Naive thymus-derived CD4-positive, alpha-beta T cell (primary cell): ENCODE measurements at regions not wholly inside any gene's neighbourhood (a gene's known extent, or its start where the extent isn't known, plus 50 kb on each side); places are given as distances from the start of the nearest gene placed in this dataset.

Experiments
- ATAC-seq: fragments of 150-1000 bp; cut with Tn5 transposase; 2 replicates; pipeline ENCODE4 v1.10.0; 2021; ENCODE audit warnings: mild to moderate bottlenecking, moderate library complexity
- CTCF ChIA-PET: fragments of 350-600 bp; sonication (Branson Sonifier 250); formaldehyde crosslinking; loops from one replicate; lab custom pipeline; 2021; ENCODE audit warnings: antibody characterized with exemption; lab: Charles Lee
- POLR2A ChIA-PET: fragments of 350-600 bp; sonication (Branson Sonifier 250); formaldehyde crosslinking; loops from one replicate; lab custom pipeline; 2021; ENCODE audit warnings: antibody characterized with exemption, inconsistent platforms; lab: Charles Lee
- DNase-seq, 9 donors: peaks; one replicate each; pipeline versions ENCODE4 v3.0.0 to v3.0.0-alpha.2; 2020 to 2022; ENCODE audit warnings: mixed read lengths in 1 of 9
- H3K27ac ChIP-seq: one replicate; pipeline ENCODE4 v1.7.0; 2013; ENCODE audit warnings: mild to moderate bottlenecking, low read depth, low read length, moderate library complexity
- H3K27me3 ChIP-seq, 2 donors: one replicate each; pipeline ENCODE4 v1.7.0; 2013; ENCODE audit warnings: low read length in 2 of 2, mild to moderate bottlenecking in 2 of 2, moderate library complexity in 2 of 2; ENCODE audit not compliant: control insufficient read depth in 2 of 2, insufficient read depth in 2 of 2
- H3K36me3 ChIP-seq, 3 experiments: 1 replicate in 2 of 3; 2 replicates in 1 of 3; pipeline ENCODE4 v1.7.0; 2013; ENCODE audit warnings: low read length in 3 of 3, mild to moderate bottlenecking in 3 of 3, moderate library complexity in 1 of 3; ENCODE audit not compliant: insufficient read depth in 3 of 3, control insufficient read depth in 2 of 3
- H3K4me1 ChIP-seq, 2 donors: one replicate each; pipeline ENCODE4 v1.7.0; 2013; ENCODE audit warnings: low read length in 2 of 2, mild to moderate bottlenecking in 2 of 2, moderate library complexity in 1 of 2; ENCODE audit not compliant: control insufficient read depth in 2 of 2, insufficient read depth in 2 of 2
- H3K4me3 ChIP-seq: 2 replicates; pipeline ENCODE4 v1.7.0; 2013; ENCODE audit warnings: mild to moderate bottlenecking, low read length
- H3K9me3 ChIP-seq, 3 experiments: 1 replicate in 2 of 3; 2 replicates in 1 of 3; pipeline ENCODE4 v1.7.0; 2013; ENCODE audit warnings: low read length in 3 of 3; ENCODE audit not compliant: control insufficient read depth in 2 of 3
- H3K27ac Mint-ChIP-seq, 9 donors: one replicate each; pipeline ENCODE4 v1.8.0; 2020 to 2022; ENCODE audit warnings: mixed read lengths in 9 of 9, mild to moderate bottlenecking in 8 of 9, moderate library complexity in 5 of 9, inconsistent platforms in 2 of 9
- H3K27me3 Mint-ChIP-seq, 5 donors: one replicate each; pipeline ENCODE4 v1.8.0; 2021 to 2022; ENCODE audit warnings: mixed read lengths in 5 of 5, mild to moderate bottlenecking in 1 of 5
- H3K36me3 Mint-ChIP-seq, 5 donors: one replicate each; pipeline ENCODE4 v1.8.0; 2020 to 2022; ENCODE audit warnings: mixed read lengths in 5 of 5, mild to moderate bottlenecking in 3 of 5, inconsistent platforms in 1 of 5
- H3K4me1 Mint-ChIP-seq, 7 donors: one replicate each; pipeline ENCODE4 v1.8.0; 2020 to 2022; ENCODE audit warnings: mixed read lengths in 7 of 7, mild to moderate bottlenecking in 3 of 7, inconsistent platforms in 1 of 7
- H3K4me3 Mint-ChIP-seq, 10 donors: one replicate each; pipeline ENCODE4 v1.8.0; 2020 to 2022; ENCODE audit warnings: mild to moderate bottlenecking in 10 of 10, mixed read lengths in 10 of 10, moderate library complexity in 6 of 10, inconsistent platforms in 2 of 10
- H3K9me3 Mint-ChIP-seq, 11 donors: one replicate each; pipeline ENCODE4 v1.8.0; 2020 to 2022; ENCODE audit warnings: mixed read lengths in 11 of 11, mild to moderate bottlenecking in 4 of 11, inconsistent platforms in 1 of 11, moderate library complexity in 1 of 11
- intact Hi-C, 2 donors: fragments of 100-400 bp; cut with micrococcal nuclease; formaldehyde crosslinking; loops; one replicate each; pipeline ENCODE4 v1.15.1; 2023

GRCh38 chr7:125526092-125526491 is 596.5 kb upstream of the POT1 start:
- POLR2A ChIA-PET, result no interaction called here
- Mint-ChIP-seq H3K36me3 (no peaks in the 10 kb centered on the region), H3K4me3 (no peak overlapping the region), H3K27ac (no peak overlapping the region), H3K27me3 (no peaks in the 10 kb centered on the region), H3K4me1 (no peaks in the 10 kb centered on the region), H3K9me3 (peaks cover 0 to 7% (median 0%) of the 10 kb centered on the region in 11 donors)
- CTCF ChIA-PET, result no interaction called here
- Histone ChIP-seq H3K36me3 (no peaks in the 10 kb centered on the region), H3K9me3 (no peaks in the 10 kb centered on the region), H3K27ac (no peak overlapping the region), H3K27me3 (no peaks in the 10 kb centered on the region), H3K4me3 (no peak overlapping the region), H3K4me1 (no peaks in the 10 kb centered on the region)
- ATAC-seq, result no peak
- no peak for DNase-seq
- intact Hi-C loops, result no loop called here

- CTCF ChIA-PET, result no interaction called here
- Mint-ChIP-seq H3K36me3 (no peaks in the 10 kb centered on the region), H3K27ac (no peak overlapping the region), H3K9me3 (peaks cover 0 to 16% (median 0%) of the 10 kb centered on the region in 11 donors), H3K4me1 (no peaks in the 10 kb centered on the region), H3K27me3 (no peaks in the 10 kb centered on the region), H3K4me3 (no peak overlapping the region)
- Histone ChIP-seq H3K9me3 (no peaks in the 10 kb centered on the region), H3K36me3 (no peaks in the 10 kb centered on the region), H3K27ac (no peak overlapping the region), H3K4me3 (no peak overlapping the region), H3K4me1 (no peaks in the 10 kb centered on the region), H3K27me3 (no peaks in the 10 kb centered on the region)
- POLR2A ChIA-PET, result no interaction called here
- no peak for ATAC-seq
- intact Hi-C loops, result no loop called here
- no peak for DNase-seq
Measured at GRCh38 chr7:125516194-125516593, 586.6 kb upstream of the POT1 start.

GRCh38 chr7:125512373-125512772 is 582.7 kb upstream of the POT1 start:
- no peak overlapping the region for H3K4me3 Mint-ChIP-seq
- POLR2A ChIA-PET, result interaction anchor here (0.7 kb wide), 1 partner anchor 603 kb away, joined by 3 read pairs; no protein-coding TSS in a partner anchor
- peaks cover 0 to 7% (median 0%) of the 10 kb centered on the region in 11 donors for H3K9me3 Mint-ChIP-seq
- H3K4me1 Mint-ChIP-seq, result no peaks in the 10 kb centered on the region
- Histone ChIP-seq H3K27me3 (no peaks in the 10 kb centered on the region), H3K4me3 (no peak overlapping the region), H3K27ac (no peak overlapping the region), H3K4me1 (no peaks in the 10 kb centered on the region), H3K9me3 (no peaks in the 10 kb centered on the region), H3K36me3 (no peaks in the 10 kb centered on the region)
- DNase-seq (no peak), ATAC-seq (no peak)
- no peaks in the 10 kb centered on the region for H3K36me3 Mint-ChIP-seq
- H3K27ac Mint-ChIP-seq, result no peak overlapping the region
- intact Hi-C loops, result no loop called here
- CTCF ChIA-PET, result no interaction called here
- no peaks in the 10 kb centered on the region for H3K27me3 Mint-ChIP-seq

GRCh38 chr7:125511310-125511709 is 581.7 kb upstream of the POT1 start:
- H3K4me1 Mint-ChIP-seq, result no peaks in the 10 kb centered on the region
- CTCF ChIA-PET, result no interaction called here
- no peaks in the 10 kb centered on the region for H3K9me3 ChIP-seq
- no peaks in the 10 kb centered on the region for H3K36me3 Mint-ChIP-seq
- no peaks in the 10 kb centered on the region for H3K4me1 ChIP-seq
- ATAC-seq, result no peak
- H3K36me3 ChIP-seq, result no peaks in the 10 kb centered on the region
- H3K9me3 Mint-ChIP-seq, result peaks cover 0 to 7% (median 0%) of the 10 kb centered on the region in 11 donors
- DNase-seq, result no peak
- H3K27ac ChIP-seq, result no peak overlapping the region
- H3K27ac Mint-ChIP-seq, result no peak overlapping the region
- POLR2A ChIA-PET, result no interaction called here
- no peak overlapping the region for H3K4me3 Mint-ChIP-seq
- intact Hi-C loops, result no loop called here
- no peak overlapping the region for H3K4me3 ChIP-seq
- no peaks in the 10 kb centered on the region for H3K27me3 ChIP-seq
- no peaks in the 10 kb centered on the region for H3K27me3 Mint-ChIP-seq

- H3K27me3 ChIP-seq, result no peaks in the 10 kb centered on the region
- no peak overlapping the region for H3K4me3 Mint-ChIP-seq
- intact Hi-C loops, result no loop called here
- H3K27ac Mint-ChIP-seq, result no peak overlapping the region
- peaks cover 0 to 4% (median 0%) of the 10 kb centered on the region in 3 experiments for H3K9me3 ChIP-seq
- DNase-seq, result no peak
- no peaks in the 10 kb centered on the region for H3K36me3 ChIP-seq
- no peak overlapping the region for H3K27ac ChIP-seq
- CTCF ChIA-PET, result no interaction called here
- no peak overlapping the region for H3K4me3 ChIP-seq
- ATAC-seq, result no peak
- POLR2A ChIA-PET, result no interaction called here
- no peaks in the 10 kb centered on the region for H3K4me1 ChIP-seq
- no peaks in the 10 kb centered on the region for H3K36me3 Mint-ChIP-seq
- no peaks in the 10 kb centered on the region for H3K27me3 Mint-ChIP-seq
- H3K4me1 Mint-ChIP-seq, result no peaks in the 10 kb centered on the region
- peaks cover 0 to 11% (median 5%) of the 10 kb centered on the region in 11 donors for H3K9me3 Mint-ChIP-seq
Measured at GRCh38 chr7:125506331-125506730, 576.7 kb upstream of the POT1 start.

GRCh38 chr7:125504848-125505247 is 575.2 kb upstream of the POT1 start:
- peaks cover 1 to 18% (median 6%) of the 10 kb centered on the region in 11 donors for H3K9me3 Mint-ChIP-seq
- H3K4me3 Mint-ChIP-seq, result no peak overlapping the region
- CTCF ChIA-PET, result no interaction called here
- DNase-seq, result no peak
- H3K4me1 ChIP-seq, result no peaks in the 10 kb centered on the region
- POLR2A ChIA-PET, result no interaction called here
- no peak overlapping the region for H3K27ac ChIP-seq
- no peak overlapping the region for H3K4me3 ChIP-seq
- ATAC-seq, result no peak
- H3K27ac Mint-ChIP-seq, result no peak overlapping the region
- no peaks in the 10 kb centered on the region for H3K27me3 Mint-ChIP-seq
- H3K36me3 Mint-ChIP-seq, result no peaks in the 10 kb centered on the region
- H3K27me3 ChIP-seq, result no peaks in the 10 kb centered on the region
- H3K9me3 ChIP-seq, result peaks cover 0 to 4% (median 0%) of the 10 kb centered on the region in 3 experiments
- intact Hi-C loops, result no loop called here
- no peaks in the 10 kb centered on the region for H3K4me1 Mint-ChIP-seq
- H3K36me3 ChIP-seq, result no peaks in the 10 kb centered on the region

GRCh38 chr7:125495997-125496396 is 566.4 kb upstream of the POT1 start:
- Mint-ChIP-seq H3K27me3 (no peaks in the 10 kb centered on the region), H3K27ac (no peak overlapping the region), H3K9me3 (peaks cover 0 to 15% (median 6%) of the 10 kb centered on the region in 11 donors), H3K36me3 (no peaks in the 10 kb centered on the region), H3K4me3 (no peak overlapping the region), H3K4me1 (peaks cover 0 to under 1% (median 0%) of the 10 kb centered on the region in 7 donors)
- Histone ChIP-seq H3K36me3 (no peaks in the 10 kb centered on the region), H3K27ac (no peak overlapping the region), H3K27me3 (no peaks in the 10 kb centered on the region), H3K4me3 (no peak overlapping the region), H3K9me3 (no peaks in the 10 kb centered on the region), H3K4me1 (no peaks in the 10 kb centered on the region)
- intact Hi-C loops, result loop anchor here in 1 of 2 donors (10.0 kb wide), 1 partner anchor 621 kb away; no protein-coding TSS in a partner anchor
- ChIA-PET POLR2A (no interaction called here), CTCF (no interaction called here)
- ATAC-seq, result no peak
- DNase-seq, result no peak
